Neural progenitor cell (in vitro differentiated cells): ENCODE measurements at regions not wholly inside any gene's neighbourhood (a gene's known extent, or its start where the extent isn't known, plus 50 kb on each side); places are given as distances from the start of the nearest gene placed in this dataset.

Source experiments
- EZH2phosphoT487 ChIP-seq: fragments of 200-600 bp; sonication (generic); IDR thresholded peaks from 2 replicates; pipeline ENCODE4 v1.6.1; 2017; ENCODE audit warnings: antibody characterized with exemption
- TF ChIP-seq, protein P1 (sequence below): fragments of 200-600 bp; sonication (generic); IDR thresholded peaks from 2 replicates; pipeline ENCODE4 v1.5.1; 2017; ENCODE audit warnings: antibody characterized with exemption, mild to moderate bottlenecking

DNA sequence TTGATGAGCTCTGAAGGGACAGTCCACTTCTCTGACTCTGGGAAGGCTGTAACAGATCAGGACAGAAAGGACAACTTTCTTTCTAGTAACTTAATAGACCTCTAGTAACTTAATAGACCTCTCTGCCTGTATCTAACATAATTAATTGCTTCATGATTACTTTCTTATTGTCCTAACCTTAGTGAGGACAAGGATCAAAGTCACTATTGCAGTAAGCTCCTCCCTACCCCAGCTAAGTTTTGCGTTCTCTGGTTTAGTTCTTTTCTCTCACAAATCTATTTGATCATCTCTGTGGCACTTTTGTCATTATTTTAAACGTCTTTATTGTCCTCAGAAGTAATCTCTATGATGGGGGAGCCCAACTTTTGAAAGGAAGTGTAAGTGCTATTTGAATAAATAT is 125.5 kb upstream of the UGP2 start:
- TF ChIP-seq, protein P1, sequence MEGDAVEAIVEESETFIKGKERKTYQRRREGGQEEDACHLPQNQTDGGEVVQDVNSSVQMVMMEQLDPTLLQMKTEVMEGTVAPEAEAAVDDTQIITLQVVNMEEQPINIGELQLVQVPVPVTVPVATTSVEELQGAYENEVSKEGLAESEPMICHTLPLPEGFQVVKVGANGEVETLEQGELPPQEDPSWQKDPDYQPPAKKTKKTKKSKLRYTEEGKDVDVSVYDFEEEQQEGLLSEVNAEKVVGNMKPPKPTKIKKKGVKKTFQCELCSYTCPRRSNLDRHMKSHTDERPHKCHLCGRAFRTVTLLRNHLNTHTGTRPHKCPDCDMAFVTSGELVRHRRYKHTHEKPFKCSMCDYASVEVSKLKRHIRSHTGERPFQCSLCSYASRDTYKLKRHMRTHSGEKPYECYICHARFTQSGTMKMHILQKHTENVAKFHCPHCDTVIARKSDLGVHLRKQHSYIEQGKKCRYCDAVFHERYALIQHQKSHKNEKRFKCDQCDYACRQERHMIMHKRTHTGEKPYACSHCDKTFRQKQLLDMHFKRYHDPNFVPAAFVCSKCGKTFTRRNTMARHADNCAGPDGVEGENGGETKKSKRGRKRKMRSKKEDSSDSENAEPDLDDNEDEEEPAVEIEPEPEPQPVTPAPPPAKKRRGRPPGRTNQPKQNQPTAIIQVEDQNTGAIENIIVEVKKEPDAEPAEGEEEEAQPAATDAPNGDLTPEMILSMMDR = no peak
- no peak for TF ChIP-seq EZH2phosphoT487
